Keratinocyte (primary cell): ENCODE measurements at regions not wholly inside any gene's neighbourhood (a gene's known extent, or its start where the extent isn't known, plus 50 kb on each side); places are given as distances from the start of the nearest gene placed in this dataset.

Source experiments
- CTCF ChIP-seq, 3 experiments: IDR thresholded peaks in 1 of 3; conservative IDR thresholded peaks in 1 of 3; optimal IDR thresholded peaks in 1 of 3; 2 replicates in 2 of 3; 3 replicates in 1 of 3; pipeline versions ENCODE3 to v1.5.1; 2011; ENCODE audit warnings: low read length in 3 of 3, mild to moderate bottlenecking in 3 of 3, moderate library complexity in 2 of 3, control low read depth in 1 of 3, inconsistent platforms in 1 of 3; ENCODE audit not compliant: insufficient read depth in 2 of 3; ENCODE audit errors: extremely low read depth in 1 of 3
- EZH2 ChIP-seq: IDR thresholded peaks from one replicate; pipeline ENCODE4 v1.6.1; 2012; ENCODE audit warnings: inconsistent platforms, mild to moderate bottlenecking, low read length, moderate library complexity

GRCh38 chr4:15130441-15130840, 128.2 kb downstream of the CPEB2 start:
- TF ChIP-seq CTCF (optimal IDR thresholded peaks at IDR 0.05 in 1 of 3, IDR thresholded peaks at IDR 0.05 in 1 of 3, conservative IDR thresholded peaks at IDR 0.05 in 1 of 3; ENCODE audit: extremely low read depth in 1 of 3, insufficient read depth in 2 of 3, low read length in 3 of 3) (no peak), EZH2 (no peak)
